GM12878 (cell line): ENCODE measurements at regions not wholly inside any gene's neighbourhood (a gene's known extent, or its start where the extent isn't known, plus 50 kb on each side); places are given as distances from the start of the nearest gene placed in this dataset.

Experiments used
- ATAC-seq: fragments of 200-7000 bp; cut with Tn5 transposase; 3 replicates; pipeline ENCODE4 v1.9.1; 2020; ENCODE audit warnings: mild to moderate bottlenecking, moderate library complexity
- BruUV-seq: library from RNA; stranded (reverse); fragments of 400-500 nt; replicated peaks from 2 replicates; lab custom pipeline; 2021; lab: Mats Ljungman, UMichigan
- CTCF ChIA-PET: fragments of 300-600 bp; sonication (Branson Sonifier 250); formaldehyde crosslinking; extraction: SDS; loops from one replicate; lab custom pipeline; 2021; ENCODE audit warnings: inconsistent platforms; lab: Yijun Ruan, JAX
- POLR2A ChIA-PET: fragments of 350-600 bp; formaldehyde crosslinking; extraction: SDS; loops from one replicate; lab custom pipeline; 2021; ENCODE audit warnings: inconsistent platforms; lab: Charles Lee
- RAD21 ChIA-PET: fragments of 300-600 bp; sonication (Branson Sonifier 250); formaldehyde crosslinking; loops from one replicate; lab custom pipeline; 2023; ENCODE audit warnings: antibody characterized with exemption; ENCODE audit not compliant: unreplicated experiment; lab: Charles Lee
- SMC1A ChIA-PET: fragments of 300-600 bp; sonication (Branson Sonifier 250); formaldehyde crosslinking; loops from one replicate; lab custom pipeline; 2023; ENCODE audit not compliant: unreplicated experiment, uncharacterized antibody; lab: Charles Lee
- DNase-seq: peaks from one replicate; pipeline ENCODE4 v3.0.0-alpha.2; 2011; ENCODE audit warnings: low read depth, low spot score
- FAIRE-seq: peaks from 3 replicates; lab custom pipeline; 2011; peaks lifted over from hg19 to GRCh38; lab: Jason Lieb, UNC
- H2AFZ ChIP-seq: 2 replicates; pipeline ENCODE4 v1.6.0; 2011; ENCODE audit warnings: low read depth, low read length, control low read depth; ENCODE audit not compliant: control insufficient read depth
- H3K27ac ChIP-seq: 2 replicates; pipeline ENCODE4 v1.5.1; 2011; ENCODE audit warnings: control low read depth; ENCODE audit not compliant: control insufficient read depth, insufficient read depth
- H3K27me3 ChIP-seq, 2 experiments: replicated peaks in 1 of 2; 2 replicates each; pipeline versions ENCODE4 v1.6.0 to v1.6.1; 2011; ENCODE audit warnings: low read length in 1 of 2; ENCODE audit not compliant: control insufficient read depth in 2 of 2, insufficient read depth in 2 of 2
- H3K36me3 ChIP-seq, 2 experiments: 2 replicates each; pipeline ENCODE4 v1.5.1; 2011; ENCODE audit warnings: low read length in 1 of 2; ENCODE audit not compliant: control insufficient read depth in 2 of 2, insufficient read depth in 2 of 2
- H3K4me1 ChIP-seq: 2 replicates; pipeline ENCODE4 v1.6.1; 2011; ENCODE audit warnings: mild to moderate bottlenecking, low read length, moderate library complexity, mixed read lengths; ENCODE audit not compliant: control insufficient read depth, insufficient read depth
- H3K4me2 ChIP-seq: 2 replicates; pipeline ENCODE4 v1.6.0; 2011; ENCODE audit warnings: control low read depth; ENCODE audit not compliant: control insufficient read depth, insufficient read depth
- H3K4me3 ChIP-seq: fragments of 200-600 bp; sonication (generic); 2 replicates; pipeline ENCODE4 v1.5.1; 2016
- H3K79me2 ChIP-seq: 2 replicates; pipeline ENCODE4 v1.6.0; 2011; ENCODE audit warnings: low read length; ENCODE audit not compliant: control insufficient read depth, insufficient read depth
- H3K9ac ChIP-seq: 2 replicates; pipeline ENCODE4 v1.8.0; 2011; ENCODE audit warnings: low read length, control low read depth, mixed read lengths; ENCODE audit not compliant: control insufficient read depth, insufficient read depth
- H3K9me3 ChIP-seq: replicated peaks from 3 replicates; pipeline ENCODE4 v1.5.1; 2011; ENCODE audit warnings: mild to moderate bottlenecking, low read length; ENCODE audit not compliant: control insufficient read depth, insufficient read depth
- H4K20me1 ChIP-seq: 2 replicates; pipeline ENCODE4 v1.6.0; 2011; ENCODE audit not compliant: control insufficient read depth, insufficient read depth
- CREM ChIP-seq: IDR thresholded peaks from 2 replicates; pipeline ENCODE4 v1.6.1; 2014; ENCODE audit warnings: antibody characterized with exemption, low read depth
- E4F1 ChIP-seq: fragments of 450-650 bp; IDR thresholded peaks from 2 replicates; pipeline ENCODE4 v1.6.1; 2018; ENCODE audit warnings: borderline replicate concordance, mild to moderate bottlenecking; ENCODE audit not compliant: partially characterized antibody
- EGR1 ChIP-seq, 2 experiments: IDR thresholded peaks; 1 replicate in 1 of 2; 2 replicates in 1 of 2; pipeline ENCODE4 v1.6.1; 2011 to 2012; ENCODE audit warnings: low read depth in 2 of 2, low read length in 2 of 2, borderline replicate concordance in 1 of 2, mild to moderate bottlenecking in 1 of 2, moderate library complexity in 1 of 2
- EZH2 ChIP-seq: IDR thresholded peaks from 2 replicates; pipeline ENCODE4 v1.6.1; 2012; ENCODE audit warnings: low read depth, mild to moderate bottlenecking, control low read depth, inconsistent platforms, low read length, borderline replicate concordance; ENCODE audit not compliant: control insufficient read depth
- FOXK2 ChIP-seq: fragments of 450-650 bp; IDR thresholded peaks from 2 replicates; pipeline ENCODE4 v1.6.1; 2017; ENCODE audit warnings: mild to moderate bottlenecking, moderate library complexity
- IKZF2 ChIP-seq, 2 experiments: fragments of 450-650 bp; IDR thresholded peaks; 2 replicates each; pipeline ENCODE4 v1.6.1; 2017; ENCODE audit warnings: mild to moderate bottlenecking in 2 of 2, moderate library complexity in 2 of 2
- LARP7 ChIP-seq: fragments of 450-650 bp; IDR thresholded peaks from 2 replicates; pipeline ENCODE4 v1.6.1; 2017; ENCODE audit warnings: mild to moderate bottlenecking
- MTA3 ChIP-seq: IDR thresholded peaks from 2 replicates; pipeline ENCODE4 v1.6.1; 2012; ENCODE audit warnings: low read length, inconsistent platforms, borderline replicate concordance
- POLR2A ChIP-seq: IDR thresholded peaks from 2 replicates; pipeline ENCODE4 v1.6.1; 2011; ENCODE audit warnings: low read depth, mild to moderate bottlenecking, low read length
- POLR2AphosphoS2 ChIP-seq: IDR thresholded peaks from 2 replicates; pipeline ENCODE4 v1.6.1; 2011; ENCODE audit warnings: low read depth, mild to moderate bottlenecking, low read length, improper control_type of control experiment, moderate library complexity
- RBBP5 ChIP-seq: fragments of 200-600 bp; sonication (generic); conservative IDR thresholded peaks from 2 replicates; pipeline ENCODE4 v1.6.1; 2016
- RELB ChIP-seq: fragments of 450-650 bp; IDR thresholded peaks from 2 replicates; pipeline ENCODE4 v1.6.1; 2017; ENCODE audit warnings: low read depth, mild to moderate bottlenecking, moderate library complexity
- SREBF1 ChIP-seq: IDR thresholded peaks from 2 replicates; pipeline ENCODE4 v1.6.1; 2012; ENCODE audit warnings: mild to moderate bottlenecking, low read length
- ZNF217 ChIP-seq: fragments of 450-650 bp; IDR thresholded peaks from 2 replicates; pipeline ENCODE4 v1.6.1; 2017; ENCODE audit warnings: antibody characterized with exemption, mild to moderate bottlenecking
- WGBS: methylation state at CpG from one replicate; pipeline ENCODE4 v1.1.6; 2016; ENCODE audit warnings: low lambda C conversion rate; ENCODE audit not compliant: insufficient replicate concordance, insufficient coverage; ENCODE audit errors: missing lambda C conversion rate; 5-methylcytosine and 5-hydroxymethylcytosine counted together
- in situ Hi-C: fragments of 300-500 bp; cut with MboI; formaldehyde crosslinking; loops from 9 replicates; pipeline ENCODE4 v1.14.3; 2018; ENCODE audit warnings: mixed read lengths
- intact Hi-C: fragments of 100-400 bp; cut with micrococcal nuclease; formaldehyde crosslinking; loops from one replicate; pipeline ENCODE4 v1.14.2; 2022; ENCODE audit not compliant: unreplicated experiment
- TF ChIP-seq, protein P1 (sequence below): IDR thresholded peaks from 2 replicates; pipeline ENCODE4 v1.6.1; 2012; ENCODE audit warnings: low read depth, low read length, improper control_type of control experiment

GRCh38 chr3:81300324-81300927, 461.0 kb downstream of the GBE1 start:
- no peak overlapping the region for H3K9ac ChIP-seq
- DNase-seq, result no peak
- intact Hi-C loops (no loop called here), in situ Hi-C loops (no loop called here)
- no peak for TF ChIP-seq MTA3
- no peak for TF ChIP-seq FOXK2
- no peak for TF ChIP-seq POLR2AphosphoS2
- TF ChIP-seq EGR1 (IDR thresholded peaks at IDR 0.05; ENCODE audit: borderline replicate concordance in 1 of 2, low read depth in 2 of 2, low read length in 2 of 2), result no peak
- TF ChIP-seq POLR2A, result no peak
- TF ChIP-seq, protein P1, sequence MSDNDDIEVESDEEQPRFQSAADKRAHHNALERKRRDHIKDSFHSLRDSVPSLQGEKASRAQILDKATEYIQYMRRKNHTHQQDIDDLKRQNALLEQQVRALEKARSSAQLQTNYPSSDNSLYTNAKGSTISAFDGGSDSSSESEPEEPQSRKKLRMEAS, result no peak
- TF ChIP-seq IKZF2 (IDR thresholded peaks at IDR 0.05), result no peak
- H3K79me2 ChIP-seq, result no peaks in the 10 kb centered on the region
- no peak overlapping the region for H3K4me3 ChIP-seq
- ChIA-PET SMC1A (interaction anchor here (4.5 kb wide), 1 partner anchor 38 kb away, joined by 27 read pairs; no protein-coding TSS in a partner anchor), CTCF (interaction anchor here (0.6 to 4.8 kb wide), 6 partner anchors 14 to 112 kb away, joined by 3 to 52 read pairs (median 7); no protein-coding TSS in a partner anchor), POLR2A (no interaction called here), RAD21 (no interaction called here)
- no peak for ATAC-seq
- H3K36me3 ChIP-seq, result no peaks in the 10 kb centered on the region
- no TSS peak for BruUV-seq
- WGBS, result 18% methylated on average over 8 of the region's 8 CpGs
- H2AFZ ChIP-seq, result no peak overlapping the region
- no peaks in the 10 kb centered on the region for H4K20me1 ChIP-seq
- H3K4me2 ChIP-seq, result no peak overlapping the region
- no peak overlapping the region for H3K27ac ChIP-seq
- H3K9me3 ChIP-seq, result no peaks in the 10 kb centered on the region
- no peak for FAIRE-seq
- H3K4me1 ChIP-seq, result no peaks in the 10 kb centered on the region
- no peaks in the 10 kb centered on the region; a peak in 1 of 4 replicates for H3K27me3 ChIP-seq

DNA sequence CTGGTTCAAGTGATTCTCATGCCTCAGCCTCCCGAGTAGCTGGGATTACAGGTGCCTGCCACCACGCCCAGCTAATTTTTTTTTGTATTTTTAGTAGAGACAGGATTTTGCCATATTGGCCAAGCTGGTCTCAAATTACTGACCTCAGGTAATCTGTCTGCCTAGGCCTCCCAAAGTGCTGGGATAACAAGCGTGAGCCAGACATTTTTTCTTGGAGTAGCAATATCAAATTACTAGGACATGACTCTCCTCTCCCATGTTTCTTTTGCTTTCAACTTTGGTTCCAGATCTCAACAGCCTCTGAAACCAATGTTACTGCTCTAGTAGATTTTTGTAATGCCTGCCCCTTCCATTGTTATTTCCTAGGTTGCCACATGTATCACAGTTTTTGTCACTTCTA, 462.0 kb downstream of the GBE1 start:
- Histone ChIP-seq H2AFZ (no peak overlapping the region), H3K4me1 (no peaks in the 10 kb centered on the region), H4K20me1 (no peaks in the 10 kb centered on the region), H3K9ac (no peak overlapping the region), H3K36me3 (no peaks in the 10 kb centered on the region), H3K27me3 (no peaks in the 10 kb centered on the region; a peak in 1 of 4 replicates), H3K9me3 (no peaks in the 10 kb centered on the region), H3K27ac (no peak overlapping the region), H3K4me3 (no peak overlapping the region), H3K79me2 (no peaks in the 10 kb centered on the region), H3K4me2 (no peak overlapping the region)
- ATAC-seq (no peak), FAIRE-seq (no peak), DNase-seq (no peak)
- ChIA-PET CTCF (no interaction called here), SMC1A (no interaction called here), RAD21 (no interaction called here), POLR2A (no interaction called here)
- in situ Hi-C loops, result no loop called here
- 3% methylated on average over 3 of the region's 3 CpGs for WGBS
- intact Hi-C loops, result no loop called here
- BruUV-seq, result no TSS peak
- no peak for TF ChIP-seq MTA3
- TF ChIP-seq E4F1, result no peak
- no peak for TF ChIP-seq LARP7
- no peak for TF ChIP-seq RBBP5
- no peak for TF ChIP-seq EZH2
- TF ChIP-seq RELB, result no peak
- TF ChIP-seq SREBF1, result no peak
- no peak for TF ChIP-seq CREM
- TF ChIP-seq ZNF217, result no peak
